Natural killer cell (primary cell): ENCODE measurements at regions not wholly inside any gene's neighbourhood (a gene's known extent, or its start where the extent isn't known, plus 50 kb on each side); places are given as distances from the start of the nearest gene placed in this dataset.

Source experiments
- ATAC-seq, 3 donors: fragments of 150-1000 bp in 2 of 3; fragments of 200-7000 bp in 1 of 3; cut with Tn5 transposase; 1 replicate in 1 of 3; 2 replicates in 2 of 3; pipeline ENCODE4 v1.10.0; 2021; ENCODE audit warnings: mild to moderate bottlenecking in 2 of 3, moderate library complexity in 2 of 3
- DNase-seq, 2 donors: peaks; one replicate each; pipeline versions ENCODE4 v3.0.0 to v3.0.0-alpha.2; 2013 to 2021; ENCODE audit warnings: mixed read lengths in 1 of 2
- H3K27ac ChIP-seq: one replicate; pipeline ENCODE4 v1.5.1; 2013; ENCODE audit warnings: mild to moderate bottlenecking, low read length
- H3K27me3 ChIP-seq: one replicate; pipeline ENCODE4 v1.6.1; 2013; ENCODE audit warnings: low read length; ENCODE audit not compliant: control insufficient read depth, insufficient read depth
- H3K36me3 ChIP-seq: one replicate; pipeline ENCODE4 v1.6.1; 2013; ENCODE audit warnings: low read length; ENCODE audit not compliant: control insufficient read depth, insufficient read depth
- H3K4me1 ChIP-seq: one replicate; pipeline ENCODE4 v1.6.1; 2013; ENCODE audit warnings: low read length; ENCODE audit not compliant: control insufficient read depth, insufficient read depth
- H3K4me3 ChIP-seq: one replicate; pipeline ENCODE4 v1.5.1; 2013; ENCODE audit warnings: low read length
- H3K9me3 ChIP-seq: one replicate; pipeline ENCODE4 v1.6.1; 2013; ENCODE audit warnings: low read length; ENCODE audit not compliant: control insufficient read depth, insufficient read depth
- H3K27ac Mint-ChIP-seq, 2 donors: one replicate each; pipeline ENCODE4 v1.8.0; 2022; ENCODE audit warnings: mild to moderate bottlenecking in 2 of 2, mixed read lengths in 2 of 2, moderate library complexity in 1 of 2
- H3K27me3 Mint-ChIP-seq, 2 donors: one replicate each; pipeline ENCODE4 v1.8.0; 2022; ENCODE audit warnings: low read depth in 2 of 2, mixed read lengths in 2 of 2
- H3K36me3 Mint-ChIP-seq: one replicate; pipeline ENCODE4 v1.8.0; 2022; ENCODE audit warnings: mixed read lengths
- H3K4me1 Mint-ChIP-seq, 2 donors: one replicate each; pipeline ENCODE4 v1.8.0; 2022; ENCODE audit warnings: mixed read lengths in 2 of 2
- H3K4me3 Mint-ChIP-seq: one replicate; pipeline ENCODE4 v1.8.0; 2022; ENCODE audit warnings: mild to moderate bottlenecking, moderate library complexity, mixed read lengths
- H3K9me3 Mint-ChIP-seq, 2 donors: one replicate each; pipeline ENCODE4 v1.8.0; 2022; ENCODE audit warnings: mixed read lengths in 2 of 2
- CTCF ChIP-seq: fragments of 200-600 bp; IDR thresholded peaks from one replicate; pipeline ENCODE4 v1.8.0; 2022; ENCODE audit warnings: antibody characterized with exemption
- WGBS: methylation state at CpG from one replicate; pipeline ENCODE4 v1.1.7; 2013; ENCODE audit warnings: missing lambda C conversion rate; ENCODE audit not compliant: insufficient coverage; 5-methylcytosine and 5-hydroxymethylcytosine counted together
- intact Hi-C: fragments of 100-400 bp; cut with micrococcal nuclease; formaldehyde crosslinking; loops from one replicate; pipeline ENCODE4 v1.14.2; 2022

GRCh38 chr4:138507522-138507921 lies 265.4 kb upstream of the SLC7A11 start:
- Mint-ChIP-seq H3K4me1 (no peaks in the 10 kb centered on the region), H3K9me3 (peaks cover 15 to 17% of the 10 kb centered on the region in 2 donors), H3K4me3 (no peak overlapping the region), H3K27ac (no peak overlapping the region), H3K36me3 (no peaks in the 10 kb centered on the region), H3K27me3 (no peaks in the 10 kb centered on the region)
- no peak for DNase-seq
- intact Hi-C loops = no loop called here
- H3K9me3 ChIP-seq = no peaks in the 10 kb centered on the region
- 90% methylated on average over 2 of the region's 2 CpGs for WGBS
- no peak for ATAC-seq
- H3K4me3 ChIP-seq = no peak overlapping the region
- H3K4me1 ChIP-seq = no peaks in the 10 kb centered on the region
- no peaks in the 10 kb centered on the region for H3K36me3 ChIP-seq
- no peak overlapping the region for H3K27ac ChIP-seq
- no peak for TF ChIP-seq CTCF
- no peaks in the 10 kb centered on the region for H3K27me3 ChIP-seq

- no peak overlapping the region for H3K27ac Mint-ChIP-seq
- H3K36me3 ChIP-seq = no peaks in the 10 kb centered on the region
- H3K9me3 Mint-ChIP-seq = peaks cover 12 to 18% of the 10 kb centered on the region in 2 donors
- H3K36me3 Mint-ChIP-seq = no peaks in the 10 kb centered on the region
- H3K4me3 Mint-ChIP-seq = no peak overlapping the region
- intact Hi-C loops = no loop called here
- DNase-seq (no peak), ATAC-seq (no peak)
- peaks cover 4% of the 10 kb centered on the region for H3K9me3 ChIP-seq
- no peak overlapping the region for H3K27ac ChIP-seq
- H3K27me3 Mint-ChIP-seq = no peaks in the 10 kb centered on the region
- 75% methylated on average over 1 of the region's 1 CpG for WGBS
- TF ChIP-seq CTCF = no peak
- H3K4me1 ChIP-seq = no peaks in the 10 kb centered on the region
- no peaks in the 10 kb centered on the region for H3K4me1 Mint-ChIP-seq
- H3K27me3 ChIP-seq = no peaks in the 10 kb centered on the region
- no peak overlapping the region for H3K4me3 ChIP-seq
These were observed 259.5 kb upstream of the SLC7A11 start for GRCh38 chr4:138501614-138502013.

- H3K36me3 ChIP-seq = no peaks in the 10 kb centered on the region
- intact Hi-C loops = no loop called here
- no peak overlapping the region for H3K4me3 ChIP-seq
- H3K27ac ChIP-seq = no peak overlapping the region
- H3K27me3 ChIP-seq = no peaks in the 10 kb centered on the region
- no peaks in the 10 kb centered on the region for H3K27me3 Mint-ChIP-seq
- no peaks in the 10 kb centered on the region for H3K4me1 Mint-ChIP-seq
- 73% methylated on average over 1 of the region's 1 CpG for WGBS
- H3K9me3 Mint-ChIP-seq = peaks cover 10 to 17% of the 10 kb centered on the region in 2 donors
- no peak for TF ChIP-seq CTCF
- no peaks in the 10 kb centered on the region for H3K4me1 ChIP-seq
- ATAC-seq = no peak
- H3K36me3 Mint-ChIP-seq = no peaks in the 10 kb centered on the region
- no peak overlapping the region for H3K27ac Mint-ChIP-seq
- no peak for DNase-seq
- no peak overlapping the region for H3K4me3 Mint-ChIP-seq
- H3K9me3 ChIP-seq = peaks cover 4% of the 10 kb centered on the region
These were observed 258.7 kb upstream of the SLC7A11 start for GRCh38 chr4:138500869-138501268.

GRCh38 chr4:138499627-138500026 lies 257.5 kb upstream of the SLC7A11 start:
- Histone ChIP-seq H3K27me3 (no peaks in the 10 kb centered on the region), H3K36me3 (no peaks in the 10 kb centered on the region), H3K27ac (no peak overlapping the region), H3K4me3 (no peak overlapping the region), H3K4me1 (no peaks in the 10 kb centered on the region), H3K9me3 (peaks cover 4% of the 10 kb centered on the region)
- WGBS = 85% methylated on average over 2 of the region's 2 CpGs
- intact Hi-C loops = no loop called here
- Mint-ChIP-seq H3K27me3 (no peaks in the 10 kb centered on the region), H3K27ac (no peak overlapping the region), H3K4me3 (no peak overlapping the region), H3K36me3 (no peaks in the 10 kb centered on the region), H3K4me1 (no peaks in the 10 kb centered on the region), H3K9me3 (peaks cover 5 to 11% of the 10 kb centered on the region in 2 donors)
- DNase-seq = no peak
- TF ChIP-seq CTCF = no peak
- ATAC-seq = no peak
